ENCODE measurements at regions not wholly inside any gene's neighbourhood (a gene's known extent, or its start where the extent isn't known, plus 50 kb on each side); places are given as distances from the start of the nearest gene placed in this dataset.
A peak's percentile ranks its signal among the peaks of the same experiment; 100 is the strongest.

- peak; percentile 40 for DNase-seq
Measured at GRCh38 chr22:20637750-20638506, 130.5 kb downstream of the MED15 start.

- no peak for DNase-seq
Measured at GRCh38 chr22:20638507-20638870, 131.1 kb downstream of the MED15 start.

- DNase-seq: no peak
Measured at GRCh38 chr22:20639343-20639742, 131.9 kb downstream of the MED15 start.

DNA sequence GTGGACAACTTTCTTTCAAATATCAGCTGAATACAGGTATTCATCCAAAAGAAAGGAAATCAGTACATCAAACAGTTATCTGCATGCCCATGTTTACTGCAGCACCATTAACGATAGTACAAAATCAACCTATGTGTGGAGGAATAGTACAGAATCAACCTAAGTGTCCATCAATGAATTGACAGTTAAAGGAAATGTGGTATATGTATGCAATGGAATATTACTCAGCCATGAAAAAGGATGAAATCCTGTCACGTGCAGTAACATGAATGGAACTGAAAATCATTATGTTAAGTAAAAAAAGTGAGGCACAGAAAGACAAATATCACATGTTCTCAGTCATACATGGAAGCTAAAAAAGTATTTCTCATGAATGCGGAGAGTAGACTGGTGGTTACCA, 132.3 kb downstream of the MED15 start:
- DNase-seq: no peak

- no peak for DNase-seq
Measured at GRCh38 chr22:20641198-20641892, 132.6 kb upstream of the SERPIND1 start.

DNA sequence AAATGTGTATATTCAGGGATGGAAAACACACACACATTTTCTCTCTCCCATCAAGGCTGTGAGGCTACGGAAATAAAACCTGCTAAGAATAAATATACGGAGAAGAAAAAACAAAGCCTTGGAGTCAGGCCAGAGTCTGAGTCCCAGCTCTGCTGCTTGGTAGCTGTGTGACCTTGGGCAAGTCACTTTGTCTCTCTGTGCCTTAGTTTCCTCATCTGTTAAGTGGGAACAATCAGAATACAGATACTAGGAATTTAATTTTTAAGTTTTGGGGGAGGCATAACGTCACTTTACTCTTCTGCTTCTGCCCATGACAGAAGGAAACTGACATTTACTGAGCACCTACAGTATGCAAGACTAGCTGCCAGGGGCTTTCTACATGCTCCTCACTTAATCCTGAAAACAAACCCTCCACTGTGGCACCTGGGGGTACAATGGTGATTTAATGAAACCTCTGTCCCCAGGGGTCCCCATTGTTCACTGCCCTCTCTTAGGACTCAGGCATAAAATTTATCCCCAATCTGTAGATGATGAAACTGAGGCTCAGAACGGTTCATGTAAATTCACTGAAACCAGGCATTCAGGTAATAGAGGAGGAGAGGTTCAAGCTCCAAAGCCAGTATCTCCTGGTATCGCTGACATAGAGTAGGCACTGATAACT, 131.9 kb upstream of the SERPIND1 start:
- no peak for DNase-seq

- no peak for DNase-seq
Measured at GRCh38 chr22:20642668-20643179, 131.2 kb upstream of the SERPIND1 start.

DNA sequence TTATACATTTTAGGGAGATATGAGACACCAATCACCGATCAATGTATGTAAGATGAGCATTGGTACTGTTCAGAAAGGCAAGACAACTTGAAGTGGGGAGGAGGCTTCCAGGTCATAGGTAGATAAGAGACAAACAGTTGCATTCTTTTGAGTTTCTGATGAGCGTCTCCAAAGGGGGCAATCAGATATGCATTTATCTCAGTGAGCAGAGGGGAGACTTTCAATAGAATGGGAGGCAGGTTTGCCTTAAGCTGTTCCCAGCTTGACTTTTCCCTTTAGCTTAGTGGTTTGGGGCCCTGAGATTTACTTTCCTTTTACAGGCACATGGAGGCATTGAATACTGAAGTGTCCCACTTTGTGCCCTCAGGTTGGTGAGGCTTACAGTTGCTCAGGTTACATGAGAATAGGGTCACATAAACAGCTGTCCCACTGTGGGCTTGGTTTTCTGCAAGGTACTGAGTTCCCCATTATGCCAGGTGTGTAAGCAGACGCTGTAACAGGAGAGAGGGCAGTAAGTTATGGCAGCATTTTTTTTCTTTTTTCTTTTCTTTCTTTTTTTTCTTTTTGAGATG, 129.8 kb upstream of the SERPIND1 start:
- DNase-seq: no peak

DNA sequence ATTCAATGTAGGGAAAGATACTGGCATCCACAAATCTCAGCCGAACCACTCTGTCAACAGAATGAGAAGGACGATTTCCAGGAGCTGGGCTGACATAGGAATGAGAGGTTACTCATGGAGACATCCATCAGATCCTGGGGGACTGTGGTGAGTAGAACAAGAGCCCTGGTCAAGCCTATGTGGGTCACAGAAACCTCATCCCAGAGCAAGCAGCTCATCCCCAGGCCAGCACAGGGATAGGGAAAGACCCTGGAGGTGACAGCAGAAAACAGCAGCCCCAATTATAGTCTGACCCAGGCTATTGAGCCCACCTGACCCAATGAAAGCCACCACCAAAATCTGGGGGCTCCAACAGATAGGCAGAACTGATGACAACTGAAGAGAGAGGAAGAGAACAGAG, 128.0 kb upstream of the SERPIND1 start:
- DNase-seq: no peak

DNA sequence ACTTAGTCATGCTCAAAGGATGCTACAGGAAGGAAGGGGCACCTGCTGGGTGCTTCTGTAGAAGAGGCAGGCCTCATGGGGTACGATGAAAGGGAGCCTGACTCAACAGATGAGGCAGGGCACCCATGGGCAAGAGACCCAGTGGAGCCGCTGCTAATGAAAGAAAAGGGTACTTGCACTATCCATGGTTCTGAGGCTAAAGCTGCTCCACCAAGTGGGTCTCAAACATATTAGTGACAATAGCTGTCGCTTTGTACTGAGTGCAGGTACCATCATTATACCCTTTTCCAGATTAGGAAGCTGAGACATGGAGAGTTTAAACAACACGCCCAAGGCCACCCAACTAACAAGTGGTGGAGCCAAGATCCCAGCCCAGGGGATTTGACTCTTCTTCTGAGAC, 127.5 kb upstream of the SERPIND1 start:
- DNase-seq: no peak

DNA sequence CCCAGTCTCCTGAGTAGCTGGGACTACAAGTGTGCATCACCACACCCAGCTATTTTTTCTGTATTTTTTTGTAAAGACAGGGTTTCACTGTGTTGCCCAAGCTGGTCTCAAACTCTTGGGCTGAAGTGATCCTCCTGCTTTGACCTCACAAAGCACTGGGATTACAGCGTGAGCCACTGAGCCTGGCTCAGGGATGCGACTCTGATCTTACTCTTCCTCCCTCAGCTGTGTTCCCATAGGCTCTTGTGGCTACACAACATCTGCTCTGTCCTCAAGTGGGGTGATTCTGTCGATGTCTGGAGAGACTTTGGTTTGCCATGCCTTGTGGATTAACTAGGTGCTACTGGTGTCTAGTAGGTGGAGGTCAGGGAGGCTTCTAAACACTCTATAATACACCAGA, 127.0 kb upstream of the SERPIND1 start:
- DNase-seq: no peak

GRCh38 chr22:20647586-20648305, 126.2 kb upstream of the SERPIND1 start:
- DNase-seq: no peak

GRCh38 chr22:20648306-20648903, 125.5 kb upstream of the SERPIND1 start:
- DNase-seq: no peak

GRCh38 chr22:20650294-20651207, 123.4 kb upstream of the SERPIND1 start:
- DNase-seq: no peak

- no peak for DNase-seq
Measured at GRCh38 chr22:20651286-20651685, 122.6 kb upstream of the SERPIND1 start.

DNA sequence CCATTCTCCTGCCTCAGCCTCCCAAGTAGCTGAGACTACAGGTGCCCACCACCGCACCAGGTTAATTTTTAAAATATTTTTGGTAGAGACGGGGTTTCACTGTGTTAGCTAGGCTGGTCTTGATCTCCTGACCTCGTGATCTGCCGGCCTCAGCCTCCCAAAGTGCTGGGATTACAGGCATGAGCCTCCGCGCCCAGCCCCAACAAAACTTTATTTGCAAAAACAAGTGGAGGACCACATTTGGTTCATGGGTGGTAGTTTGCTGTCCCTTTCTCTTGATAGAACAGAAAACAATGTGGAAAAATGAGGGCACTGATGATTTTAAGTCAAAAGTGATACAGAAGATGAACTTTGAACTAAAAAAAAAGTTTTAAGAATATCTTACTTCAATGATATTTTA, 121.8 kb upstream of the SERPIND1 start:
- DNase-seq: no peak

DNA sequence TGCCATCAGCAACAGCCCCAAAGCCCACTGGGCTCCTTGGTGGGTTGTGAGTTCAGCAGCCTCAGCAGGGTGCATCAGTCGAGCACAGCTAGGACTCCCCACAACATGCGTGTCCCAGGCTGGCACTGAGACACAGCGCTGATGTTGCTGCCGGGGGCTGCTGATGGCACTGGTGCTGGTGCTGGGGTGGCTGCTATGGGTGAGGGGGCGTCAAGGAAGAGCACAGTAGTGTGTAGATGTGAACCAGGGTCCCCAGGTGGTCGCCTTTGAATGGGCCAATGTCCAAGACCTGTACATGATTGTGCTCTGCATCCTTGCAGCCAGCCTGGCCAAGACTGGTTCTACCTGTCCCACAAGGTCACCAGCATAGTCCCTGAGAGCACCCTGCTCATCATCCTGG, 121.3 kb upstream of the SERPIND1 start:
- no peak for DNase-seq

DNA sequence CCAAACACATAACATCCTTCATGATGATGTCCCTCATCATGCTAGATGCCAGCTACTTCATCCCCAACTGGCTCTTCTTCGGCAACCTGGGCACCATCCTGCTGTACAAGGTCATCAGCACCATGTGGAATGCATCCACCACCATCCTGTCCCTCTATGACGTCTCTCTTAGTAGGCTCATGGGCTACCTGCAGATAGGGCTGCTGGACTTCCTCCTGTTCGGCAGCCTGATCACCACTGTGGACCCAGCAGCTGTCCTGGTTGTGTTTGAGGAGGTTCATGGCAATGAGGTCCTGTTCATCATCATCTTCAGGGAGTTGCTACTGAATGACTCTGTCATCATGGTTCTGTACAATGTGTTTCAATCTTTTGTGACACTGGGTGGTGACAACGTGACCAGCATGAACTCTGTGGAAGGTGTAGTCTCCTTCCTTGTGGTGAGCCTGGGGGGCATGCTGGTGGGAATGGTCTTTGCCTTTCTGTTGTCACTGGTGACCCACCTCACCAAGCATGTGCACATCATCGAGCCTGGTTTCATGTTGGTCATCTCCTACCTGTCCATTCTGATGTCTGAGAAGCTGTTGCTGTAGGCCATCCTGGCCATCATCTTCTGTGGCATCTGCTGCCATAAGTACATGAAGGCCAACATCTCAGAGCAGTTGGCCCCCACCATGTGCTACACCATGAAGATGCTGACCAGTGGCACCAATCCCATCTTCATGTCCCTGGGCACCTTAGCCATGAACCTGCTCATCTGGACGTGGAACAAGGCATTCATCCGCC, 120.7 kb upstream of the SERPIND1 start:
- DNase-seq: no peak

- no peak for DNase-seq
Measured at GRCh38 chr22:20653795-20654342, 120.0 kb upstream of the SERPIND1 start.
